Esophagus squamous epithelium (tissue), 4 donors: ENCODE measurements at regions not wholly inside any gene's neighbourhood (a gene's known extent, or its start where the extent isn't known, plus 50 kb on each side); places are given as distances from the start of the nearest gene placed in this dataset.
"Not testable (repeated sequence)": the region's sequence is repeated elsewhere in the genome, so short reads cannot be mapped to it uniquely, and the experiment has no call there.

Experiments
- POLR2A ChIP-seq, 4 donors: fragments of 450-650 bp; IDR thresholded peaks; one replicate each; pipeline ENCODE4 v1.6.1; 2017; ENCODE audit warnings: antibody characterized with exemption in 4 of 4, mild to moderate bottlenecking in 4 of 4, moderate library complexity in 3 of 4
- TF ChIP-seq, protein P1 (sequence below), 6 experiments: fragments of 450-650 bp in 4 of 6; fragments of 200-600 bp in 2 of 6; sonication (generic) in 2 of 6; IDR thresholded peaks; one replicate each; pipeline ENCODE4 v1.5.1; 2016 to 2019; ENCODE audit warnings: antibody characterized with exemption in 6 of 6, mild to moderate bottlenecking in 4 of 6, moderate library complexity in 4 of 6

DNA sequence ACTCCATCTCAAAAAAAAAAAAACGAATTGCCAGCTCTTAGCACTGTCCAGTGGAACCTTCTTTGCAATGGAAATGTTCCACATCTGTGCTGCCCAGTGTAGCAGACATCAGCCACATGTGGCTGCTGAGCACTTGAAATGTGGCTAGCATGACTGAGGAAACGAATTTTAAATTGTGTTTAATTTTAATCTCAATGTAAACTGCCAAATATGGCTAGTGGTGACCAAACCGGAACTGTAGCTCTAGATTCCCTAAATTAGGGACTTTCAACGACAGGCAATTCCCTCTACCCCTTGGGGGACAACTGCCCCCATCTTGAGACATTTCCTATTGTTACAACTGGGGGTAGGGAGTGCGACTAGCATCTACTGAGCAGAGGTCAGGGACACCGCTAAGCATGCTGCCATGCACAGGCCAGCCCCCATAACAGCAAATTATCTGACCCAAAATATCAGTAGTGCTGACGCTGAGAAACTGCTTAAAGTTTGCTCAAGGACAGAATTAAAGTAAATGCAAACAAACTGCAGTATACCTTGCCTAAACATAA, 52.4 kb upstream of the PDPR start:
- TF ChIP-seq, protein P1, sequence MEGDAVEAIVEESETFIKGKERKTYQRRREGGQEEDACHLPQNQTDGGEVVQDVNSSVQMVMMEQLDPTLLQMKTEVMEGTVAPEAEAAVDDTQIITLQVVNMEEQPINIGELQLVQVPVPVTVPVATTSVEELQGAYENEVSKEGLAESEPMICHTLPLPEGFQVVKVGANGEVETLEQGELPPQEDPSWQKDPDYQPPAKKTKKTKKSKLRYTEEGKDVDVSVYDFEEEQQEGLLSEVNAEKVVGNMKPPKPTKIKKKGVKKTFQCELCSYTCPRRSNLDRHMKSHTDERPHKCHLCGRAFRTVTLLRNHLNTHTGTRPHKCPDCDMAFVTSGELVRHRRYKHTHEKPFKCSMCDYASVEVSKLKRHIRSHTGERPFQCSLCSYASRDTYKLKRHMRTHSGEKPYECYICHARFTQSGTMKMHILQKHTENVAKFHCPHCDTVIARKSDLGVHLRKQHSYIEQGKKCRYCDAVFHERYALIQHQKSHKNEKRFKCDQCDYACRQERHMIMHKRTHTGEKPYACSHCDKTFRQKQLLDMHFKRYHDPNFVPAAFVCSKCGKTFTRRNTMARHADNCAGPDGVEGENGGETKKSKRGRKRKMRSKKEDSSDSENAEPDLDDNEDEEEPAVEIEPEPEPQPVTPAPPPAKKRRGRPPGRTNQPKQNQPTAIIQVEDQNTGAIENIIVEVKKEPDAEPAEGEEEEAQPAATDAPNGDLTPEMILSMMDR (IDR thresholded peaks at IDR 0.05), result not testable (repeated sequence)
- not testable (repeated sequence) for TF ChIP-seq POLR2A (IDR thresholded peaks at IDR 0.05)
